Motor neuron (in vitro differentiated cells): ENCODE measurements at regions not wholly inside any gene's neighbourhood (a gene's known extent, or its start where the extent isn't known, plus 50 kb on each side); places are given as distances from the start of the nearest gene placed in this dataset.
"Not testable (repeated sequence)": the region's sequence is repeated elsewhere in the genome, so short reads cannot be mapped to it uniquely, and the experiment has no call there.

Experiments used
- ATAC-seq, 8 experiments: fragments of 200-7000 bp; cut with Tn5 transposase; replicated peaks in 6 of 8; 2 replicates each; pipeline ENCODE4 v1.8.0; 2021; ENCODE audit warnings: mild to moderate bottlenecking in 8 of 8, moderate library complexity in 8 of 8
- H3K27ac ChIP-seq, 2 donors: fragments of 250-450 bp; sonication (Bioruptor Pico); 2 replicates each; pipeline ENCODE4 v1.9.0; 2021; ENCODE audit warnings: antibody characterized with exemption in 2 of 2, mild to moderate bottlenecking in 2 of 2, moderate library complexity in 1 of 2
- H3K4me1 ChIP-seq, 2 donors: fragments of 250-450 bp; sonication (Bioruptor Pico); replicated peaks in 1 of 2; 2 replicates each; pipeline ENCODE4 v1.6.1; 2021; ENCODE audit warnings: antibody characterized with exemption in 2 of 2, mild to moderate bottlenecking in 2 of 2, moderate library complexity in 1 of 2
- H3K4me3 ChIP-seq, 5 donors: fragments of 250-450 bp; sonication (Bioruptor Pico); 2 replicates each; pipeline ENCODE4 v1.9.0; 2021; ENCODE audit warnings: antibody characterized with exemption in 5 of 5, mild to moderate bottlenecking in 5 of 5, moderate library complexity in 4 of 5
- WGBS, 10 experiments: fragments of 450-650 bp; shearing (Covaris generic); methylation state at CpG; one replicate each; pipeline ENCODE4 v1.0.0; 2022; 5-methylcytosine and 5-hydroxymethylcytosine counted together
- in situ Hi-C, 9 experiments: fragments of 400-800 bp; cut with MboI; loops; one replicate each; pipeline ENCODE4 v1.15.0; 2021; ENCODE audit warnings: low sequenced_read_pairs in 9 of 9, low pct_unique_long_range_greater_than_20kb in 2 of 9; ENCODE audit not compliant: unreplicated experiment in 9 of 9

DNA sequence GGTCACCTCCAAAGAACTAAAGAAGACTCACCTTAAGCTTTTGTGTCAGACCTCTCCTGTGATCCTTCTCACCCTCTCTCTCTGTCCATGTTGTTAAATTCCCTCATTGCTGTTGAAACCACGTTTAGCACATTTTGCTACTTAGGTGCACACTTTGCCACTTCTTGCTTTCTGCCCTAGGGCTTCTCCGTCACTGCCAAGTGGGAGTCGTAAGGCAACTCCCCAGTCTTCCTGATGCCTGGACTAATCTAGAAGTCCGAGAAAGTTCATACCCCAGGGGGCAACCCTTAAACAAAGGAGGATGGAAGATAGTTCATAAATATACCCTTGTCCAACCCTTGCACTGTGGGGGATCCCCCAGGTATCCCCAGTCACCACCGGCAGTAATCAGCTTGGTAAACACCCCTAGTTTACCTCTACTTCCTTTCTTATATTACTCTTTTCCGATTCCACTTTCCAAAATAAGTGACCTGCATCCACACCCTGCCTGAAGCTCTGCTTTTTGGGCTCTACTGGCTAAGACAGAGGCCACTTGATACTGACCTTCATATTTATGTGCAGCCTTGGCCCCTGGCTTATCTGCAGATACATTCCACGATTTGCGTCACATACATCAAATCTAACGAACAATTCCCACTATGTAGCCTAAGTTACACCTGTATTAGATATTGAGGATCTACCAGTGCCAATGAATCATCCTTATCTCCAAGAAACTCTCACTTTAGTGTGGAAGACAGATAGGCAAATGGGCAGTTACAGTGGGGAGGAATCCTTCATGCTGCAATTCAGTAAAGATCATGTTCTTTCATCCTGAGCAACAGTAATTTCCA, 776.2 kb downstream of the RNF144A start:
- H3K27ac ChIP-seq: no peak overlapping the region
- ATAC-seq: no peak
- WGBS, 10 experiments: 63 to 88% (median 82%) methylated on average over 2 to 8 of the region's 9 CpGs

GRCh38 chr2:7694076-7694985, 777.1 kb downstream of the RNF144A start:
- no peak overlapping the region for H3K27ac ChIP-seq

More for the DNA sequence above, 776.2 kb downstream of the RNF144A start:
- Histone ChIP-seq H3K4me1 (peaks cover 0 to 8% of the 10 kb centered on the region in 2 donors), H3K4me3 (no peak overlapping the region)
- in situ Hi-C loops: no loop called here

GRCh38 chr2:7696556-7696955, 779.3 kb downstream of the RNF144A start:
- WGBS, 10 experiments: 17 to 90% (median 65%) methylated on average over 1 to 5 of the region's 6 CpGs; no CpG with 5 or more reads in 1 of the 10 experiments
- ATAC-seq, H3K4me3 ChIP-seq, H3K27ac ChIP-seq, in situ Hi-C loops, H3K4me1 ChIP-seq: not testable (repeated sequence)

More at GRCh38 chr2:7694076-7694985, 777.1 kb downstream of the RNF144A start:
- in situ Hi-C loops: no loop called here
- peaks cover 0 to 8% of the 10 kb centered on the region in 2 donors for H3K4me1 ChIP-seq
- WGBS, 10 experiments: 44 to 100% (median 74%) methylated on average over 1 to 12 of the region's 12 CpGs
- no peak for ATAC-seq
- no peak overlapping the region for H3K4me3 ChIP-seq

DNA sequence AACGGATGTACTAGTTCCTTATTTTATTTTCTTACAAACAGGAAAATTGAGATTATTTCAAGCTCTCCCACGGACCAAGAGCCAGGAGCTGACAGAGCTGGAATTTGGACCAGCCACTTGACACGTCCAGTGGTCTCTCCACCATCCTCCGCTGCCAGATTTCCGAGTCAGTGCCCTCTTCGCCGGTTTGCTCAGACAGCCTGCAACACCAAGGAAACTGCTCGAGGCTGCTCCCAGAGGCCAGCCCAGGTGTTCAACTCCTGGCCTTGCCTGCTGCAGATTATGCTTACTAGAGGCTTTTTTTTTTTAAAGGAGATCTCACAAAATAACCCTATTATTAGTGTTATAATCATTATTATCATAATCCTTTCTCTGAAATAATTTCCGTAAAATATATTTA, 779.8 kb downstream of the RNF144A start:
- ATAC-seq: no peak
- H3K4me1 ChIP-seq: peaks cover 0 to 8% of the 10 kb centered on the region in 2 donors
- no peak overlapping the region for H3K4me3 ChIP-seq
- WGBS, 10 experiments: 47 to 100% (median 83%) methylated on average over 1 to 9 of the region's 9 CpGs
- in situ Hi-C loops: no loop called here
- no peak overlapping the region for H3K27ac ChIP-seq

- H3K27ac ChIP-seq: no peak overlapping the region
- in situ Hi-C loops: no loop called here
- H3K4me3 ChIP-seq: no peak overlapping the region
- 67 to 100% (median 100%) methylated on average over 1 of the region's 1 CpG; no CpG with 5 or more reads in 6 of the 10 experiments for WGBS, 10 experiments
- H3K4me1 ChIP-seq: peaks cover 6 to 11% of the 10 kb centered on the region in 2 donors
- ATAC-seq: no peak
These were observed 784.6 kb downstream of the RNF144A start for GRCh38 chr2:7701791-7702190.

DNA sequence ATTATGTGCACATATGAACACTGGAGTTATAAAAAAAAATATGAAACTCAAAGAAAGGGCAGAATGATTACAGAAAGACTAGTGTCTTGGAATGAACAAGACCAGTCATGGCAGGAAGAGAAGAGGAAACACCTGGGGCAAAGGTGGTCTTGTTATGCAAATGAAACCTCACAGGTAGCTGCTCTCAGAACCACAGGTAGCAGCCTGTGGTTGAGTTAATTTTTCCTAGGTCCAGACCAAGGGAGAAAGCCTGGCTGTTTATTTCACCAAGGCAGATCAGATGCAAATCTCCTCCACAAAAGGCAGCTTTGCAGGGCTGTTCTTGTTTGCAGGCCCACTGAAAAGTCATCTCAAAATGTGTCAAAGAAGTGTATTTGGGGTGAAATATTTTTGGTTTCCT, 785.8 kb downstream of the RNF144A start:
- H3K27ac ChIP-seq: no peak overlapping the region
- no peak for ATAC-seq
- no peak overlapping the region for H3K4me3 ChIP-seq
- H3K4me1 ChIP-seq: peaks cover 6 to 11% of the 10 kb centered on the region in 2 donors
- in situ Hi-C loops: no loop called here

DNA sequence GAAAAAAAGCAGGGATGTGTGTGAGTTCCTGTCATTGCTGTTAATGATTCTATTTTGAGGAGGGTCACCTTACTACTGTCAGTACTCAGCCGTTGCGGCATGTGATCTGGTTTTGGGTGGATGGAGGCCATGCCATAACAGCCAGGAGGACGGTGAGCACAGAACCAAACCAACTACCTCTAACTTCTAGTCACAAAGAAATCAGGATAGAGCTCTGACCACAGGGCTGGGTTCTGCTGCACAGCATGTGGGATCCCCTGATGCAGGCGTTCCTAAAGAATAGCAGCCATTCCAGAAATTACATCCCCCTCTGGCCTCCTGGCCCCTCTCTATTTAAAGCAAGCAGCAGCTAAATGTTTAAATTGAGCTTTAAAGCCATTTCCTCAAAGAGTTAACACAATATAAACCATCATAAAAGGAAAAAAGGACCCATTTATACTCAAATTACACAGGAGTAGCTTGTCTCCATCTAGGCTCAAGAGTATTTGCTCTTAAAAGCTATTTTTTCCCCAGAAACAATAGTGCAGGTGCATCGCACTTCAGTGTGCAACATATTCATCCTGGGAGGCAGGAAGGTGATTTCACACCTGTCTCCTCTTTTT, 786.4 kb downstream of the RNF144A start:
- ATAC-seq: no peak
- Histone ChIP-seq H3K27ac (no peak overlapping the region), H3K4me3 (no peak overlapping the region), H3K4me1 (peaks cover 6 to 11% of the 10 kb centered on the region in 2 donors)
- WGBS, 10 experiments: 19 to 100% (median 42%) methylated on average over 1 to 5 of the region's 5 CpGs; no CpG with 5 or more reads in 2 of the 10 experiments
- in situ Hi-C loops: no loop called here

DNA sequence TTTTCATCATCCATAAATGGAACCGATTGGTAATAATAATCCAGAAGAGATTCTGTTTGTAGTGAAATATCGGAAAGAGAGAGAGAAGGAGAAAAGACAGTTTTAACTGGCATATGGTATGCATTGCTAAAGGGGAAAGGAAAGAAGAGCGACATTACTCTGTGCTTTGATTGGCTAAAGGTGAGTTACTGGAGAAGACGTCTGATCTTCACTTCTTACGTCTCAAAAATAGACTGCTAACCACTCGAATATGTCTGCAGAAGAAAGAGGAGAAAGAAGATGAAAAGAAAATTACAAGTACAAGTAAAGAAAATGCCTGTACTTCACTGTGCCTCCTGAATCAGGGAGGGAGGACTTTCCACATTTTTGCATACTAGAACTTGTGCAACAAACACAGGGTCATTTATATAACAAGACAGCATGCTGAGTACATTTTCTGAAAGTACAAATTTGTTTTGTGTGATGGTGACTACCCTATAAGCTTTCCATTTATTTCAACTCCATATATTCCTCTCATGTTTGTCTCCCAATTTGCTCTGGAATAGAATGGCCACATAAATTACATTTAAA, 787.2 kb downstream of the RNF144A start:
- Histone ChIP-seq H3K27ac (no peak overlapping the region), H3K4me1 (peaks cover 6 to 11% of the 10 kb centered on the region in 2 donors), H3K4me3 (no peak overlapping the region)
- ATAC-seq: no peak
- in situ Hi-C loops: no loop called here
- 0 to 100% (median 61%) methylated on average over 1 to 6 of the region's 6 CpGs; no CpG with 5 or more reads in 1 of the 10 experiments for WGBS, 10 experiments

DNA sequence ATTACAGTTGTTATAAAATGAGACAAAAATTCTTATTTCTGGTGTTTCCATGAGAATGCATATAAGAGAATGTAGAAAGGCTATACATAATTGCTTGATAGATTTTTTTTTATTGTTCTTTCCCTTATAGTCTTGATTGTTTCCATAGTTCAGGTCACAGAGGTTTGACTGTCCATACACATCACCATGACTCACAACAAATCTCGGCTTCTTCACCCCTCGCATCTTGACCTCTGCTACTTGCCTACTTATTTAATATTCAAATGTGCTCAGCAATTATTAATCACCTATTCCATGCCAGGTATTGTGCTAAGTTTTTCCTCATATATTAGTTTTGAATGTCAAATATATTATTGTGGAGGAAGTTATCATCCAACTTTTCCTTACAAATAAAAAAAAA, 789.6 kb downstream of the RNF144A start:
- no peak for ATAC-seq
- no peak overlapping the region for H3K4me3 ChIP-seq
- 0 to 100% (median 92%) methylated on average over 1 to 2 of the region's 2 CpGs; no CpG with 5 or more reads in 4 of the 10 experiments for WGBS, 10 experiments
- no peak overlapping the region for H3K27ac ChIP-seq
- H3K4me1 ChIP-seq: peaks cover 6 to 11% of the 10 kb centered on the region in 2 donors
- in situ Hi-C loops: no loop called here

GRCh38 chr2:7707723-7708122, 790.5 kb downstream of the RNF144A start:
- Histone ChIP-seq H3K27ac (no peak overlapping the region), H3K4me3 (no peak overlapping the region), H3K4me1 (peaks cover 6 to 11% of the 10 kb centered on the region in 2 donors)
- 0 to 92% (median 83%) methylated on average over 1 to 2 of the region's 2 CpGs; no CpG with 5 or more reads in 5 of the 10 experiments for WGBS, 10 experiments
- ATAC-seq: no peak
- in situ Hi-C loops: no loop called here

DNA sequence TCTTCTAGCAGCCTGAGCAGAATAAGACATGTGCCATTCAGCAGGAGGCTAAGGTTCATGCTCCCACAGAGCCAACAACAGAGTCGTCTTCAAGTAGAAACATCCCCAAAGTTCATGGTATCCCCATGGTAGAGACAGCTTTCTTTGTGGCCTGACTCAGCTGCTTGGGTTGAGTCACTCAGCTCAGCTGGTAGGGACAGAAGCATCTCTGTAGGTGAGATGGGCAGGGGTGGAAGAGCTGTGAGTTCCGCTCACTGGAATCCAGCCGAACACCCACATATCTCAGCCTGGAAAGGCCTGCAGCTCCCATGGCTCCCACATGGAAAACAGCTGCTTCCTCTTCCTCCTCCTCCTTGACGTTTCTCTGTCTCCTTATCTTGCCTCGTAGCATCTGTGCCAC, 792.7 kb downstream of the RNF144A start:
- in situ Hi-C loops: no loop called here
- H3K27ac ChIP-seq: no peak overlapping the region
- no peak for ATAC-seq
- 6 to 90% (median 26%) methylated on average over 1 to 5 of the region's 5 CpGs; no CpG with 5 or more reads in 4 of the 10 experiments for WGBS, 10 experiments
- H3K4me1 ChIP-seq: no peaks in the 10 kb centered on the region
- no peak overlapping the region for H3K4me3 ChIP-seq

DNA sequence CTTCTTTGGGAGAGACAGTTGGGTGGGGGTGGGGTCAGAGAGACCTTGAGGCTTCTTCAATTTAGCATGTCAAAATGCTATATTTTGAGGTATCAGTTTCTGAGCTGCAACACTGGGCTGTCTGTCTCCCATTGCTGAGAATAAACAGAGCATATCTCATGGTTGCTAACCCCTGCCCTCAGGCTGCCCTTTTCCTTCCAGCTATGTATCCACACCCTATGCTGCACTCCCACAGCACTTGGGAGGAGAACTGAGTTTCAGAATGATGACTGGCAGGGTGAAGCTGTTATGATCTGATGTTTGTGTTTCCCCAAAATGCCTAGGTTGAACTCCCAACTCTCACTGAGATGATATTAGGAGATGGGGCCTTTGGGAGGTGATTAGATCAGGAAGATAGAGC, 794.0 kb downstream of the RNF144A start:
- in situ Hi-C loops: no loop called here
- no peak overlapping the region for H3K27ac ChIP-seq
- no peak overlapping the region for H3K4me3 ChIP-seq
- ATAC-seq: peak in 2 of 8 experiments; percentile 60 to 63
- H3K4me1 ChIP-seq: no peaks in the 10 kb centered on the region
